ENCODE measurements at regions not wholly inside any gene's neighbourhood (a gene's known extent, or its start where the extent isn't known, plus 50 kb on each side); places are given as distances from the start of the nearest gene placed in this dataset.

DNA sequence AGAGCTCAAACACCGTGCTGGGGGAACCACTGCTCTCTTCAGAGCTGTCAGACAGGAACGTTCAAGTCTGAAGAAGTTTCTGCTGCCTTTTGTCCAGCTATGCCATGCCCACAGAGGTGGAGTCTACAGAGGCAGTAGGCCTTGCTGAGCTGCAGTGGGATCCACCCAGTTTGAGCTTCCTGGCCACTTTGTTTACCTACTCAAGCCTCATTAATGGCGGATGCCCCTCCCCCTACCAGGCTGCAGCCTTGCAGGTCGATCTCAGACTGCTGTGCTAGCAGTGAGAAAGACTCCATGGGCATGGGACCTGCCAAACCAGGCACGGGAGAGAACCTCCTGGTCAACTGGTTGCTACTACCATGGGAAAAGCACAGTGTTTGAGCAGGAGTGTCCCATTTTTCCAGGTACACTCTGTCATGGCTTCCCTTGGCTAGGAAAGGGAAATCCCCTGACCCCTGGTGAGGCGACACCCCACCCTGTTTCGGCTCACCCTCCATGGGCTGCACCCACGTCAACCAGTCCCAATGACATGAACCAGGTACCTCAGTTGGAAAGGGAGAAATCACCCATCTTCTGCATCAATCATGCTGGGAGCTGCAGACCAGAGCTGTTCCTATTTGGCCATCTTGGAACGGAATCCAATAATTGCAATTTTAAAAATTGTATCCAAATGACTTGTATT, 246.9 kb upstream of the ADAMTS16 start:
- in situ Hi-C loops (cut with HindIII; ENCODE audit: low pct_unique_long_range_greater_than_20kb, low sequenced_read_pairs): no loop called here
- DNase-seq (ENCODE audit: low read depth, low spot score): no peak

- in situ Hi-C loops (cut with HindIII; ENCODE audit: low pct_unique_long_range_greater_than_20kb, low sequenced_read_pairs): no loop called here
- no peak for DNase-seq (ENCODE audit: low read depth, low spot score)
Observed at GRCh38 chr5:4896328-4896727, 243.8 kb upstream of the ADAMTS16 start.

- no peak for DNase-seq (ENCODE audit: low read depth, low spot score)
- in situ Hi-C loops (cut with HindIII; ENCODE audit: low pct_unique_long_range_greater_than_20kb, low sequenced_read_pairs): no loop called here
Observed at GRCh38 chr5:4901305-4901811, 238.8 kb upstream of the ADAMTS16 start.

DNA sequence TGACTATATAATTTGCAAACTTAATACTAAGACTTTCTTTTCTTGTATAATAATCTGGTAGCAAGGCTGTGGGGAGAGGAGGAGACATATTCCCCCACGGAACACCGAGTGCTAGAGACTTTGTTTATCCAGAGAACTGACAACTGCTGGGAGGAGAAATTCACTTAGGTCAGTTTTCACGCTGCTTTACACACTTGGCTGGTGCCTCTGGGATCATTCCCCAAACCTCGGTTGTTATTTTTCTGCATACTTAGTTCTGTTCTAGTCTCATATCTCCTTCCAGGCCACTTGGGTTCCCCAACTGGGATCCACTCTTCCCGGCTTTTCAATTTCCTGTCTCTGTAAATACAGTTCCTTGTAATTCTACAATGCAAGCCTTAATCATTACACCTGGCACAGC, 238.2 kb upstream of the ADAMTS16 start:
- DNase-seq (ENCODE audit: low read depth, low spot score): no peak
- in situ Hi-C loops (cut with HindIII; ENCODE audit: low pct_unique_long_range_greater_than_20kb, low sequenced_read_pairs): no loop called here

- DNase-seq (ENCODE audit: low read depth, low spot score): peak; percentile 22
- in situ Hi-C loops (cut with HindIII; ENCODE audit: low pct_unique_long_range_greater_than_20kb, low sequenced_read_pairs): no loop called here
Observed at GRCh38 chr5:4905674-4906520, 234.2 kb upstream of the ADAMTS16 start.

GRCh38 chr5:4906786-4907185, 233.3 kb upstream of the ADAMTS16 start:
- in situ Hi-C loops (cut with HindIII; ENCODE audit: low pct_unique_long_range_greater_than_20kb, low sequenced_read_pairs): no loop called here
- DNase-seq (ENCODE audit: low read depth, low spot score): no peak

DNA sequence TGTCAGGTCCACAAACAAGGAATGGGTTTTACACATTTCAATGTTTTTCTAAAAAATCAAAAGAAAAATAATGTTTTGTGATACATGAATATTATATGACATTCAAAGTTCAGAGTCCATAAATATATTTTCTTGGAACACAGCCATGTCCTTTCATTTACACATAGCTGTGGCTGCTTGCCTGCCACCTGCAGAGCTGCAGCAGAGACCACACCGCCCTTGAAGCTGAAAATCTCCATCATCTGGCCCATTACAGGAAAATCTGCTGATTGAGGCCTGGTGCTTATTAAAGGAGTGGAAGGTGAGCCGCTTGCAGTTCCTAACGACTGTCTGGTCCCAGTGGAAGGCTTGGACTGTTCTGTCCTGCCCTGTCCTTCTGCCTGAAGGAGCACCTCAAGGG, 232.6 kb upstream of the ADAMTS16 start:
- in situ Hi-C loops (cut with HindIII; ENCODE audit: low pct_unique_long_range_greater_than_20kb, low sequenced_read_pairs): no loop called here
- DNase-seq (ENCODE audit: low read depth, low spot score): no peak

- in situ Hi-C loops (cut with HindIII; ENCODE audit: low pct_unique_long_range_greater_than_20kb, low sequenced_read_pairs): no loop called here
- DNase-seq (ENCODE audit: low read depth, low spot score): no peak
Observed at GRCh38 chr5:4909086-4909485, 231.0 kb upstream of the ADAMTS16 start.

- in situ Hi-C loops (cut with HindIII; ENCODE audit: low pct_unique_long_range_greater_than_20kb, low sequenced_read_pairs): no loop called here
- no peak for DNase-seq (ENCODE audit: low read depth, low spot score)
Observed at GRCh38 chr5:4911646-4912403, 228.3 kb upstream of the ADAMTS16 start.

DNA sequence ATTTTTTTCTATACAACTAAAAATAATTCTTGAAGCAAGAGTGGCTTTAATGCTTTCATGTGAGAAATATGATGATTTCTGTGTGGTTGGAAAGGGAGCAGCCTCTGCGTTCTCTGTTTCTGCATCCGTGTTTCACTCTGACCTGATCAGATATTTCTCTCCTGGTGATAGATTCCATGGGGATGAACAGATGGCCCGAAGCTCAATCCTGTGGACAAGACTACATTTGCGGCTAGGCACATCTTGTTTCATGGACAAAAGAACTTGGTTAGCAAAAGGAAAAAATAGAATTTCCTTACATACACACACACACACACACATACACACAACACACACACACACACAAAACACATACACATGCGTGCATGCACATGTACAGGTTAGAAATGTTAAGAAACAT, 218.2 kb upstream of the ADAMTS16 start:
- in situ Hi-C loops (cut with HindIII; ENCODE audit: low pct_unique_long_range_greater_than_20kb, low sequenced_read_pairs): no loop called here

DNA sequence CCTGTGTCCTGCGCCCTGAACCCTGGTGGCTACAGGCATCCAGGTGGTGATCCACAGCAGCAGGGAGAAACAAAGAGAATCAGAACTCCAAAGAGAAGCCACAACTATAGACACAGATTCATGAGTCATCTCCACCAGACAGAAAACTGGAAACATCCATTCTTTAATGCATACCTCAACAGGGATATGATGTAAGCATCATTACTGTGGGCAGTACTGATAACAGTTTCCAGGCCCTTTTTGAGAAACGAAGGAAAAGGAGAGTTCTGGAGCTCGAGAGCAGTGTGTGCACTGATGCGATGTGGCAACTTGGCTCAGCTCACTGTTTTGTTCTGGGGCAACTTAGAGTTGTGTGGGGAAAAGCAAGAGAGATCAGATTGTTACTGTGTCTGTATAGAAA, 215.6 kb upstream of the ADAMTS16 start:
- in situ Hi-C loops (cut with HindIII; ENCODE audit: low pct_unique_long_range_greater_than_20kb, low sequenced_read_pairs): no loop called here
- no peak for DNase-seq (ENCODE audit: low read depth, low spot score)

More for the DNA sequence above, 218.2 kb upstream of the ADAMTS16 start:
- DNase-seq (ENCODE audit: low read depth, low spot score): no peak

DNA sequence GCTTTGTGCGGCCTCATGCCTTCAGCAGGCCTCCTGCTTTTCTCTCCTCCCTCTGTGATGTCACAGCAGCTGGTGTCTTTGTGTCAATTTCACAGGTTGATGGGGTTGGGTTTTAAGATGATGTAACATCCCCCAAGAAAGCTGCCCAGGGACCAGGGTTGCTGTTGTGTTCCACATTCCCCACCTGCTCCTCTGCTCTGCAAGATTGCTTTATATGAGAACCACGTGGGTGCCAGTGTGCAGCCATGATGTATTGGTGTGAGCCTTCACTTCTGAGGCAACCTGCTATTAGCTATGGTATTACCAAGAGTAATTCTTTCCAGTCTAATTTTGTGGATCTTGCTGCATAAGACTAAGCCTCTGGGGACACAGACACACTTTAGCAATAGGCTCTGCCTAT, 213.0 kb upstream of the ADAMTS16 start:
- DNase-seq (ENCODE audit: low read depth, low spot score): no peak
- in situ Hi-C loops (cut with HindIII; ENCODE audit: low pct_unique_long_range_greater_than_20kb, low sequenced_read_pairs): no loop called here

DNA sequence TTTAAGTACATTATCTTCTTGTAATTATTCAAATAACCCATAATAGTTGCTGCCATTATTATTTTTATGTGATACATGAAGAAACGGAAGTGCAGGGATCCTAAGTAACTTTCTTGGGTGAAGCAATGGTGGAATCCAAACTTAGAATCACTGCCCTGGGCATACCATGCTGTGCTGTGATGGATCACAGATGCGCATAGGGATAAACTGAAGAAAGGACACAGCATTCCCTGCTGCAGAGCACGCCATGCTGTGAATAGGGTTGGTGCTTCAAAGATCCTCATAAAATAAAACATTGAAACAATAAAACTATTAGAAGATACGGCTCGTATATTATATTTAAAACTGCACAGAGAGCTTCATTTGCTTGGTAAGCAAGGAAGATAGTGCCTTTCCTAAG, 211.7 kb upstream of the ADAMTS16 start:
- no peak for DNase-seq (ENCODE audit: low read depth, low spot score)
- in situ Hi-C loops (cut with HindIII; ENCODE audit: low pct_unique_long_range_greater_than_20kb, low sequenced_read_pairs): no loop called here

DNA sequence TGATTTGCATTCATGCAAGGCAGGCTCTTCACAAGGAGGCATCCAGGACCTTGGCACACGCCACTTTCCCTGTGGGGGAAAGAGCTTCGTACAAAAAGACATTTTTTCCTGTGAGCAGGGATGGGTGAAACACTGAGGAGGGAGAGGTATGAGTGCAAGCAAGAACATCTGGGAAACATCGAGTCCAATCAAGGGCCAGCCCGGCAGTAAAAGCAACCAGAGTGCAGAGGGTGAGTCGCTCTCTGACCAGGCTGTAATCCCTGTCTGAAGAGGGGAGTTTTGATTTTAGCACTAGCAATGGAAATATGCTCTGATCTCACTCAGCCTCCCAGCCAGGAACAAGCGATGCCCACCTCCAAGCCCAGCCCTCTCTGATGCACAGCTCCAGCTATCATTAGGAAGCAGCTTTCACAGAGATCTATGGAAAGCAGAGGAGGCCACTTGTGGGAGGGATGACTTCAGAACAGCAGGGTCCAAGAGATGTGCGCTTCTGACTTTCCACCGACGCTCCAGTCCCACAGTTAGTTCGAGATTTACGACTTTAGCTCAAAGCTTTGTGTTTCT, 211.0 kb upstream of the ADAMTS16 start:
- in situ Hi-C loops (cut with HindIII; ENCODE audit: low pct_unique_long_range_greater_than_20kb, low sequenced_read_pairs): no loop called here

DNA sequence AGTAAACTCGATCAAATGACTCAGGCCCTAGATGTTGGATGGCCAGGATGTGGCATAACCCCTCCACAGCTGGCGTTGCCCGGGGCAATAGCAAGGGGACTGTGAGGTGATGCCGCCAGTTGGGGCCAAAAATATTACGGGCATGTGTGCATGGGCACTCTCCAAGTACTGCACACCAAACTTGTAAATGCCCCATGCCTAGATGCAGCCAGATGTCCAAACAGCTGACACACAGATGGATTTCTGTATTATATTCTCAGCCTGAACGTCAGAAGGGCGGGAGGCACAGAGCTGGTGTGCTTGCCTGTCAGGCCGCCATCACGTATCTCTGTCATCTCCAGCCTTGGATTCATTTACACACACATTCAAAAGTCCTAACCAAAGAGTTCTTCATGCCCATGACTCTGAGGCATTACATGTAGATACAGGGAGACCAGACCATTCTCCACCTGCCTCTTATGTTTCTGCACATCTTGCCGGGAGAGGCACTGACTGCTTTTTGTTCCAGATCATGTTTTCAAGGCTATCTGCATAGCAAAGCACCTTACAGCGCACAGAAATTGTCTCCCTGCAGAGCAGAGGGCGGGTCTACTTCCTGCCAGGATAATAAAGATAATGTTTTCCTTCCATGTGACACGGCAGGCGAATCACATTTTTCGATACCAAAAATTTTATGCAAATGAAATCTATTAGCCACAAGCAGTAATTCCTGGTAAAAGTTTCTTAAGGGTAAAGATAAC, 200.9 kb upstream of the ADAMTS16 start:
- no peak for DNase-seq (ENCODE audit: low read depth, low spot score)
- in situ Hi-C loops (cut with HindIII; ENCODE audit: low pct_unique_long_range_greater_than_20kb, low sequenced_read_pairs): no loop called here

More for the DNA sequence above, 211.0 kb upstream of the ADAMTS16 start:
- DNase-seq (ENCODE audit: low read depth, low spot score): no peak

- in situ Hi-C loops (cut with HindIII; ENCODE audit: low pct_unique_long_range_greater_than_20kb, low sequenced_read_pairs): no loop called here
Observed at GRCh38 chr5:4941161-4941560, 199.0 kb upstream of the ADAMTS16 start.

More at GRCh38 chr5:4941161-4941560, 199.0 kb upstream of the ADAMTS16 start:
- DNase-seq (ENCODE audit: low read depth, low spot score): no peak

Measured in SK-MEL-5 (cell line).